Ovary (tissue), 7 donors: ENCODE measurements at regions not wholly inside any gene's neighbourhood (a gene's known extent, or its start where the extent isn't known, plus 50 kb on each side); places are given as distances from the start of the nearest gene placed in this dataset.

Source experiments
- DNase-seq, 5 donors: peaks; one replicate each; pipeline ENCODE4 v3.0.0-alpha.2; 2019 to 2020
- H3K27ac ChIP-seq, 2 donors: fragments of 200-600 bp; one replicate each; pipeline versions ENCODE4 v1.5.1 to v1.8.0; 2019 to 2022
- H3K27me3 ChIP-seq: fragments of 200-600 bp; one replicate; pipeline ENCODE4 v1.8.0; 2022
- H3K36me3 ChIP-seq: fragments of 200-600 bp; sonication (generic); one replicate; pipeline ENCODE4 v1.5.1; 2019
- H3K4me1 ChIP-seq: one replicate; pipeline ENCODE4 v1.8.1; 2013; ENCODE audit warnings: mild to moderate bottlenecking, moderate library complexity; ENCODE audit not compliant: insufficient read depth
- H3K4me3 ChIP-seq: fragments of 200-600 bp; sonication (generic); one replicate; pipeline ENCODE4 v1.5.1; 2017
- H3K9me3 ChIP-seq, 2 donors: fragments of 200-600 bp in 1 of 2; sonication (generic) in 1 of 2; one replicate each; pipeline versions ENCODE4 v1.5.1 to v1.8.1; 2013 to 2019; ENCODE audit warnings: mild to moderate bottlenecking in 1 of 2, moderate library complexity in 1 of 2
- CTCF ChIP-seq, 3 donors: fragments of 450-650 bp in 2 of 3; fragments of 200-600 bp in 1 of 3; IDR thresholded peaks; one replicate each; pipeline versions ENCODE4 v1.5.1 to v1.8.0; 2016 to 2022; ENCODE audit warnings: antibody characterized with exemption in 3 of 3, mild to moderate bottlenecking in 1 of 3
- EP300 ChIP-seq: sonication (generic); formaldehyde crosslinking; IDR thresholded peaks from one replicate; pipeline ENCODE4 v1.6.1; 2017; ENCODE audit warnings: antibody characterized with exemption
- POLR2A ChIP-seq: fragments of 450-650 bp; IDR thresholded peaks from one replicate; pipeline ENCODE4 v1.6.1; 2017; ENCODE audit warnings: antibody characterized with exemption, mild to moderate bottlenecking, moderate library complexity
- WGBS, 3 donors: extraction: QIAGEN DNeasy Blood & Tissue Kit in 1 of 3; methylation state at CpG; one replicate each; pipeline versions ENCODE4 v1.1.5 to v1.1.7; 2013 to 2017; 5-methylcytosine and 5-hydroxymethylcytosine counted together
- intact Hi-C, 4 donors: fragments of 100-400 bp; cut with DNase I; formaldehyde crosslinking; loops; one replicate each; pipeline versions ENCODE4 v1.11.0 to v1.15.1; 2022 to 2023
- donor health status: DM: no; HTN: no; CAD: no; lungs with moderate emphysema.
- donor health status: DM: no; HTN: no; CAD: no.
- donor health status: Bipolar disorder and iron deficiency.
- donor health status: DM: no; HTN: no; CAD: no.
- donor health status: DM: yes; HTN: yes; CAD: no.

- Histone ChIP-seq H3K4me3 (no peak overlapping the region), H3K9me3 (no peaks in the 10 kb centered on the region), H3K27me3 (no peaks in the 10 kb centered on the region), H3K27ac (no peak overlapping the region), H3K4me1 (no peaks in the 10 kb centered on the region), H3K36me3 (no peaks in the 10 kb centered on the region)
- intact Hi-C loops = no loop called here
- TF ChIP-seq EP300 (no peak), POLR2A (no peak), CTCF (IDR thresholded peaks at IDR 0.05) (no peak)
- WGBS, 3 donors = 78 to 93% (median 93%) methylated on average over 1 of the region's 1 CpG
- DNase-seq = no peak
These were observed 535.9 kb upstream of the ATXN8OS start for GRCh38 chr13:69571606-69572323.

- WGBS, 3 donors = 89 to 92% (median 91%) methylated on average over 2 of the region's 2 CpGs
- no peaks in the 10 kb centered on the region for H3K27me3 ChIP-seq
- no peaks in the 10 kb centered on the region for H3K36me3 ChIP-seq
- no peak overlapping the region for H3K27ac ChIP-seq
- H3K9me3 ChIP-seq = no peaks in the 10 kb centered on the region
- no peak overlapping the region for H3K4me3 ChIP-seq
- DNase-seq = no peak
- TF ChIP-seq CTCF (IDR thresholded peaks at IDR 0.05) = no peak
- no peak for TF ChIP-seq EP300
- no peak for TF ChIP-seq POLR2A
- no peaks in the 10 kb centered on the region for H3K4me1 ChIP-seq
- intact Hi-C loops = no loop called here
These were observed 540.1 kb upstream of the ATXN8OS start for GRCh38 chr13:69567514-69567913.

- no peaks in the 10 kb centered on the region for H3K4me1 ChIP-seq
- 91 to 93% (median 92%) methylated on average over 6 of the region's 6 CpGs for WGBS, 3 donors
- no peak overlapping the region for H3K4me3 ChIP-seq
- DNase-seq = no peak
- H3K36me3 ChIP-seq = no peaks in the 10 kb centered on the region
- H3K27ac ChIP-seq = no peak overlapping the region
- no peak for TF ChIP-seq CTCF (IDR thresholded peaks at IDR 0.05)
- no peak for TF ChIP-seq EP300
- no peak for TF ChIP-seq POLR2A
- intact Hi-C loops = no loop called here
- no peaks in the 10 kb centered on the region for H3K27me3 ChIP-seq
- no peaks in the 10 kb centered on the region for H3K9me3 ChIP-seq
These were observed 541.4 kb upstream of the ATXN8OS start for GRCh38 chr13:69566104-69566716.

GRCh38 chr13:69565334-69565733 is 542.3 kb upstream of the ATXN8OS start:
- no peak for TF ChIP-seq EP300
- TF ChIP-seq POLR2A = no peak
- no peak for TF ChIP-seq CTCF (IDR thresholded peaks at IDR 0.05)
- H3K4me1 ChIP-seq = no peaks in the 10 kb centered on the region
- no peaks in the 10 kb centered on the region for H3K36me3 ChIP-seq
- no peak overlapping the region for H3K4me3 ChIP-seq
- 42 to 53% (median 45%) methylated on average over 4 of the region's 4 CpGs for WGBS, 3 donors
- DNase-seq = no peak
- H3K27ac ChIP-seq = no peak overlapping the region
- H3K9me3 ChIP-seq = no peaks in the 10 kb centered on the region
- intact Hi-C loops = no loop called here
- no peaks in the 10 kb centered on the region for H3K27me3 ChIP-seq
